ENCODE measurements at regions not wholly inside any gene's neighbourhood (a gene's known extent, or its start where the extent isn't known, plus 50 kb on each side); places are given as distances from the start of the nearest gene placed in this dataset.
A peak's percentile ranks its signal among the peaks of the same experiment; 100 is the strongest.

DNA sequence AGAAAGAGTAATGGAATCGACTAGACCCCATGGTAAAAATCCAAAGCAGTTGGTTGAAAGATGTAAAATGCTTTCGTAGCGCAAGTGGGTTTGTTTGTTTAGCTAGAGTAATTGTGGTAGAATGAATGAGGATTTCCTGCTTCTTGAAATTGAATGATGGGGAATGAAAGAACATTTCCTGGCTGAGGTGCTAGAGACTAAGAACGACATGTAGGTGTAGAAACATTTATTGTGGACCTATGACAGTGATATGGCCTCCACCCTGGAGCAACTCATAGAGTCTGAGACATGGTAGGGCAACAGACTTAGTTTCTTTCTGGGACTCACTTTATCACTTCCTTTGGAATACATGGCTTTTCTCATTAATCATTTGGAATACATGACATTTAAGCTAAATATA, 467.6 kb upstream of the CFAP20DC start (continued):
- TF ChIP-seq REST (IDR thresholded peaks at IDR 0.05; ENCODE audit: unreplicated experiment), result no peak
- no peak for TF ChIP-seq CTCF (conservative IDR thresholded peaks at IDR 0.05; ENCODE audit: low read depth in 2 of 2)

GRCh38 chr3:59515966-59516365, 466.1 kb upstream of the CFAP20DC start:
- no peaks in the 10 kb centered on the region for H4K20me1 ChIP-seq (replicated peaks; ENCODE audit: insufficient read depth)
- no peaks in the 10 kb centered on the region; the same call in 1 of the 2 replicates for H3K4me1 ChIP-seq (ENCODE audit: insufficient read depth)
- H3K9me3 Mint-ChIP-seq, result no peaks in the 10 kb centered on the region
- H3K36me3 Mint-ChIP-seq (ENCODE audit: low read depth), result no peaks in the 10 kb centered on the region
- H3K36me3 ChIP-seq (ENCODE audit: insufficient read depth), result no peaks in the 10 kb centered on the region; the same call in 1 of the 2 replicates
- no peak overlapping the region for H3K27ac Mint-ChIP-seq
- no peak; the same call in 2 of the 3 replicates for ATAC-seq
- no peaks in the 10 kb centered on the region for H3K79me2 ChIP-seq (replicated peaks; ENCODE audit: insufficient read depth)
- peaks cover 16% of the 10 kb centered on the region for H3K4me1 Mint-ChIP-seq
- no peak overlapping the region for H3K4me3 ChIP-seq
- TF ChIP-seq EZH2 (IDR thresholded peaks at IDR 0.05; ENCODE audit: low read depth, unreplicated experiment) (no peak), JUNB (IDR thresholded peaks at IDR 0.05; ENCODE audit: unreplicated experiment) (no peak), EZH2phosphoT487 (IDR thresholded peaks at IDR 0.05; ENCODE audit: unreplicated experiment) (no peak), ZNF331 (CRISPR knock-in tag; IDR thresholded peaks at IDR 0.05; ENCODE audit: low read depth) (no peak), NANOG (IDR thresholded peaks at IDR 0.05; ENCODE audit: borderline replicate concordance) (no peak), STAT1 (IDR thresholded peaks at IDR 0.05; ENCODE audit: unreplicated experiment) (no peak)
- TF ChIP-seq, protein P1, sequence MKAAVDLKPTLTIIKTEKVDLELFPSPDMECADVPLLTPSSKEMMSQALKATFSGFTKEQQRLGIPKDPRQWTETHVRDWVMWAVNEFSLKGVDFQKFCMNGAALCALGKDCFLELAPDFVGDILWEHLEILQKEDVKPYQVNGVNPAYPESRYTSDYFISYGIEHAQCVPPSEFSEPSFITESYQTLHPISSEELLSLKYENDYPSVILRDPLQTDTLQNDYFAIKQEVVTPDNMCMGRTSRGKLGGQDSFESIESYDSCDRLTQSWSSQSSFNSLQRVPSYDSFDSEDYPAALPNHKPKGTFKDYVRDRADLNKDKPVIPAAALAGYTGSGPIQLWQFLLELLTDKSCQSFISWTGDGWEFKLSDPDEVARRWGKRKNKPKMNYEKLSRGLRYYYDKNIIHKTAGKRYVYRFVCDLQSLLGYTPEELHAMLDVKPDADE (IDR thresholded peaks at IDR 0.05), result no peak
- H3K27me3 ChIP-seq (ENCODE audit: insufficient read depth), result no peaks in the 10 kb centered on the region
- H2AFZ ChIP-seq, result peak overlapping the region; percentile 21; the same call in 1 of the 2 replicates
- no peak overlapping the region for H3K4me3 Mint-ChIP-seq
- no peaks in the 10 kb centered on the region for H3K27me3 Mint-ChIP-seq (ENCODE audit: insufficient read depth, low read depth, poor library complexity)
- 0 out of 2 replicates have a peak, but pooled peaks cover 3% of the 10 kb centered on the region for H3K9me2 ChIP-seq (ENCODE audit: insufficient read depth)
- H3F3A ChIP-seq (replicated peaks; ENCODE audit: low read depth), result no peaks in the 10 kb centered on the region
- no peak overlapping the region for H3K27ac ChIP-seq (ENCODE audit: low read depth)
- no peak for DNase-seq (ENCODE audit: low spot score)
- no peak overlapping the region for H3K4me2 ChIP-seq
